T-helper 1 cell treated with Interleukin-12 subunit alpha and Interleukin-12 subunit beta and Interleukin-4 antibody, amounts not matched to agents 30 μg/mL and 1 μg/mL, for 36 hours (primary cell): ENCODE measurements at regions not wholly inside any gene's neighbourhood (a gene's known extent, or its start where the extent isn't known, plus 50 kb on each side); places are given as distances from the start of the nearest gene placed in this dataset.

ENCODE experiments used
- H3K27ac Mint-ChIP-seq: one replicate; pipeline ENCODE4 v1.8.0; 2021; ENCODE audit warnings: mild to moderate bottlenecking, mixed read lengths
- H3K27me3 Mint-ChIP-seq: one replicate; pipeline ENCODE4 v1.8.0; 2021; ENCODE audit warnings: low read depth, mixed read lengths
- H3K36me3 Mint-ChIP-seq: one replicate; pipeline ENCODE4 v1.8.0; 2021; ENCODE audit warnings: low read depth, mixed read lengths
- H3K4me1 Mint-ChIP-seq: one replicate; pipeline ENCODE4 v1.8.0; 2021; ENCODE audit warnings: low read depth, mixed read lengths
- H3K4me3 Mint-ChIP-seq: one replicate; pipeline ENCODE4 v1.8.0; 2021; ENCODE audit warnings: mild to moderate bottlenecking, moderate library complexity, mixed read lengths
- H3K9me3 Mint-ChIP-seq: one replicate; pipeline ENCODE4 v1.8.0; 2021; ENCODE audit warnings: mixed read lengths

DNA sequence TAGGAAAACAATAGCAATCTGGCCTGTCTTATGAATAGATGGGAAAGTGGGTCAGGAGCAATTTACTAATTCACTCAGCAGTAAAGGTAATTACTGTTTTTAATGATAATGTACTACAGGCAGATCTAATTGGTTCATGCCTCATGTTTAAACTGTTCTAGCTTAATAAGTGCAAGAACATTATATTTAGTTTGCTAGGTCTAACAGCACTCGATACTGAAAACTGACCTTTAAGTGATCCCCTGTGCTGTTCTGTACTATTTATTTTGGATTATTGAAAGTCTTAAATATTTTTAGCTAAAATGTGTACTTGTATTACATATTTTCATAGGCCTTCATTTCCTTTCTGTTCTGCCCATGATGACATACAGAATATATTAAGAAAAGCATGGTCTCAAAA is 998.0 kb upstream of the GJE1 start:
- no peaks in the 10 kb centered on the region for H3K9me3 Mint-ChIP-seq
- no peak overlapping the region for H3K4me3 Mint-ChIP-seq
- H3K27me3 Mint-ChIP-seq: no peaks in the 10 kb centered on the region
- no peak overlapping the region for H3K27ac Mint-ChIP-seq
- H3K36me3 Mint-ChIP-seq: no peaks in the 10 kb centered on the region
- no peaks in the 10 kb centered on the region for H3K4me1 Mint-ChIP-seq

DNA sequence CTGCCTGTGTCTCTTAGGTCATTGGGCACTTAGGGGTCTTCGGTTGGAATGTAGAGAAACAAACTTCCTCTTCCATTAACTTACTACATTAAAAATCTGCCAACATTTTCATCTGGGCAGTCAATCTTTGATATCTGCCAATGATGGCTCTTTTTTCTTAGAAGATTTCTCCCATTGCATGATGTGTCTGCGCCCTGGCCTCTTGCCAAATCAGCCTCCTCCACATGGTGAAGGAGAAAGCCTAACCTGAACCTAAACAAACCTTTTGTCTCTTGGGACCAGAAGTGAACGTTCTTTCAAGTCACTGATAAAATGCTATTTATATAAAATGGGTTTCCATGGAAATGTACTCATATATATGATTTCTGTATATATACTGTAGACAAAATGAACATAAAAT is 998.9 kb upstream of the GJE1 start:
- no peak overlapping the region for H3K4me3 Mint-ChIP-seq
- no peaks in the 10 kb centered on the region for H3K4me1 Mint-ChIP-seq
- no peaks in the 10 kb centered on the region for H3K9me3 Mint-ChIP-seq
- no peaks in the 10 kb centered on the region for H3K27me3 Mint-ChIP-seq
- H3K27ac Mint-ChIP-seq: no peak overlapping the region
- H3K36me3 Mint-ChIP-seq: no peaks in the 10 kb centered on the region

DNA sequence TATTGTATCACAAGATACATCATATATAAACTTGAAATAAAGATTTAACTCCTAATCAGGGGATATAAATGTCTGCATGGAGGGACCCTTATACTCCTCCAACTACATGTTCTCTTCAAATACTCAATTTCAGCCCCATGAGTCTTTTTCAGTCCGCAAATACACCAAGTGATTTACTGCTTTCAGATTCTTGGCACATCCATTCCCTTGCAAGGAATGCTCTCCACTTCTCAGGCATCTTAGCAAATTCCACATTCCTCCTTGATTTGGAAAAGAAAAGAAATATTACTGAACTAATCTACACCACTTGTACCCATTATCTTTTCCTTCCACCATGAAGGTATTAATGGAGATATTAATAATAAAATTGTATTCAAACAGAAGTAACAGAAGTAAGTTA is 999.4 kb upstream of the GJE1 start:
- Mint-ChIP-seq H3K4me1 (no peaks in the 10 kb centered on the region), H3K4me3 (no peak overlapping the region), H3K36me3 (no peaks in the 10 kb centered on the region), H3K27me3 (no peaks in the 10 kb centered on the region), H3K9me3 (no peaks in the 10 kb centered on the region), H3K27ac (no peak overlapping the region)

DNA sequence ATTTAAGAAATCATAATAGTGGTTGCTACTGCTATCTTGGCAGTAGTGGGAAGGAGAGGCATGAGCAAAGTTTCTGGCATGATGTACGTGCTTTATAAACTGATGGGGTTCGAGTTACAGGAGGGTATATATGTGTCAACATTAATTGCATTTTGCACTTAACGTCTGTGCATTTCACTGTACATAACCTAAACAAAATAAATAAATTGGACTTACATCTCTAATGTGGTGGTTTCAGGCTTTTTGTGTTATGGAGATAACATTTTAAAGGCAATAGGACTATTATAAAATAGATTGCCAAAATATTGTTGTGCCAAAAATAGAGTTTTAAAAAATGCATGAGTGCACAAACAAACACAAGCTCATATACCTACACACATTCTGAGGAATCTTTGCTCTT is 1001.1 kb upstream of the GJE1 start:
- Mint-ChIP-seq H3K9me3 (no peaks in the 10 kb centered on the region), H3K4me3 (no peak overlapping the region), H3K27ac (no peak overlapping the region), H3K4me1 (no peaks in the 10 kb centered on the region), H3K36me3 (no peaks in the 10 kb centered on the region), H3K27me3 (no peaks in the 10 kb centered on the region)

DNA sequence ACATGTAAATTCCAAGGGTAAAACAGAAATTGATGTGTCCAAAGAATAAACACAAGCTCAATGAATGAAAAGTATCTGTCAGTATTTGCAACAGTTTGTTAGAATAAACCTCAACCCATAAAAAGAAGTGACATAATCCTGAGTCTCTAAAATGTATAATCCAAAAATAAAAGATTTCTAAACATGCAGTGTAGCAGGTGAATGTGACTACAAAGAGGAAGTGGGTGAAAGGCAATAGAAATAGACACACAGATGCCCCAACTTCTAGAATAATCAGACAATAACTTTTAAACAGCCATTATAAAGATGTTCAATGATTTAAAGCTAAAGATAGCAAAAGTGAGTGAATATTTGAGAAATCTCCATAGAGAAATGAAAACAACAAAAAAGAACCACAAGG is 1009.2 kb upstream of the GJE1 start:
- H3K36me3 Mint-ChIP-seq: no peaks in the 10 kb centered on the region
- no peaks in the 10 kb centered on the region for H3K9me3 Mint-ChIP-seq
- H3K27ac Mint-ChIP-seq: no peak overlapping the region
- no peak overlapping the region for H3K4me3 Mint-ChIP-seq
- no peaks in the 10 kb centered on the region for H3K4me1 Mint-ChIP-seq
- H3K27me3 Mint-ChIP-seq: no peaks in the 10 kb centered on the region

DNA sequence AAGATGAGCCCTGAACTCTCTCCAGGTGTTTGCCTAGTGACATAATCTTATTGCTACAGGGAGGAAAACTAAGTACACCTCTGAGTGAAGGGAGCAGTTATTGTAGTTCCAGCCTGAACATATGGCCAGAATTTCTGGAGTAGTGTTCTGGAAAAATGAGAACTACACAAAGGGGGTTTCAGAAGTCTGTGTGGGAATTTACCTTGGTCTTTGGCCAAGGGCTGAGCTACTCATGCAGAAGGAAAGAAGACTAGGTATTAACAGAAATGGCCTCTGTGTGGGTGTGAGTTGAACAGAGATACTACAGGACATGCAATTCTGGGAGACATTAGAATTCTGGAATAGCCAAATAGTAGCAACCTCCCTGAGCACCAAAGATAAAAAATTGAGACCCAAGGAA is 1009.7 kb upstream of the GJE1 start:
- Mint-ChIP-seq H3K4me1 (no peaks in the 10 kb centered on the region), H3K4me3 (no peak overlapping the region), H3K9me3 (no peaks in the 10 kb centered on the region), H3K27me3 (no peaks in the 10 kb centered on the region), H3K27ac (no peak overlapping the region), H3K36me3 (no peaks in the 10 kb centered on the region)

DNA sequence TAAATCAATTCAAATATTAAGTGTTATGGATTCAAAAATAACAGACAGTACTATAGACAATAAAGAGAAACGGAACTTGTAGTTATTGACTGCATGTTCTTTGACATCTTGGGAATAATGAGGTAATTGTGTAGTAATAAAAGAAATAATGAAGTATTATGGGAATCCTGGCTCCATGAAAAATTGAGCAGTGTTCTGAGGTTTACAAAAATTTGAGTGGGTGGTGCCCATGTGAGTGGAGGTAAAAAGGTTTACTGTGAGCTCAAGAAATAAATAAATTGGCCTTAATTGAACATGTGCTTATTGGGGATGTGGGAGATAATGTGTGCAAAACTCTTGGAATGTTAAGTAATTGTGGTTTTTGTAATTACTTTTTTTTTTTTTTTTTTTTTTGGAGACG is 1013.7 kb upstream of the GJE1 start:
- H3K4me3 Mint-ChIP-seq: no peak overlapping the region
- H3K27me3 Mint-ChIP-seq: no peaks in the 10 kb centered on the region
- no peaks in the 10 kb centered on the region for H3K9me3 Mint-ChIP-seq
- H3K4me1 Mint-ChIP-seq: no peaks in the 10 kb centered on the region
- no peak overlapping the region for H3K27ac Mint-ChIP-seq
- no peaks in the 10 kb centered on the region for H3K36me3 Mint-ChIP-seq

DNA sequence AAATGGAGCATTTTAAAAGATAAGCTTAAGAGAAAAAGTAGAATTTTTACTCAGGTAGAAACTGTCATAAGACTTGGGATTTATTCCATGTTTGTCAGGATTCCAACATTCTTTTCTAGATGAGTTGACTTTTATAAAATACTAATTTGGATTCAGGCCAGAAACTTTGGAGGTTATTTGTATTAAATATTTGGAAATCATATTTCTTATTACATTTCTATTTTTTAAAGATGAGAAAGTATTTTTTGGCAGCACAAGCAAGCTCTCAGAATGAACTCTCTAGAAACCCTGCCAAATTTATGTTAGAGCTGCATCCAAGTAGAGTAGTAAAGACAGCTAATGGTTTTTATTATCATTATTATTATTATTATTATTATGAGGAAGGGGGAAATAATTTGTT is 1014.9 kb upstream of the GJE1 start:
- no peak overlapping the region for H3K4me3 Mint-ChIP-seq
- no peaks in the 10 kb centered on the region for H3K27me3 Mint-ChIP-seq
- H3K27ac Mint-ChIP-seq: no peak overlapping the region
- H3K9me3 Mint-ChIP-seq: no peaks in the 10 kb centered on the region
- H3K36me3 Mint-ChIP-seq: no peaks in the 10 kb centered on the region
- H3K4me1 Mint-ChIP-seq: no peaks in the 10 kb centered on the region

DNA sequence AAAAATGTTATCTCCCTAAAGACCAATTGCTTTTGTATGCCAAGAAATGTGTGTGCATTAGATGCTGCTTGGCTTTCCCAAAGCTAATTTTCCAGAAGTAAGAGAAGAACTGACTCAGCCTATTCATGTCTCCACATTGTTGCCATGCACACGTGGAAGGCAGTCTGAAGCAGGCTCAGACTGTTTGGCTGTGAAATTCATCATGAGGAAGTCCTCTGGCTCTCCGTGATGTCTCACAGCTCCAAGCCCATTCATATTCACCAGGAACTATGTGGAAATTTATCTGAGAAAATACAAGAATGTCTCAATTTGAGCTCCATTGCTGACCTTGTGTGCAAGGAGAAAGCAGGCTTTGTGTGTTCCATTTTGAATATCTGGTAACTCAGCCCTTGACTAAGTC is 1022.2 kb upstream of the GJE1 start:
- Mint-ChIP-seq H3K4me3 (no peak overlapping the region), H3K9me3 (no peaks in the 10 kb centered on the region), H3K27ac (no peak overlapping the region), H3K36me3 (no peaks in the 10 kb centered on the region), H3K27me3 (no peaks in the 10 kb centered on the region), H3K4me1 (no peaks in the 10 kb centered on the region)

DNA sequence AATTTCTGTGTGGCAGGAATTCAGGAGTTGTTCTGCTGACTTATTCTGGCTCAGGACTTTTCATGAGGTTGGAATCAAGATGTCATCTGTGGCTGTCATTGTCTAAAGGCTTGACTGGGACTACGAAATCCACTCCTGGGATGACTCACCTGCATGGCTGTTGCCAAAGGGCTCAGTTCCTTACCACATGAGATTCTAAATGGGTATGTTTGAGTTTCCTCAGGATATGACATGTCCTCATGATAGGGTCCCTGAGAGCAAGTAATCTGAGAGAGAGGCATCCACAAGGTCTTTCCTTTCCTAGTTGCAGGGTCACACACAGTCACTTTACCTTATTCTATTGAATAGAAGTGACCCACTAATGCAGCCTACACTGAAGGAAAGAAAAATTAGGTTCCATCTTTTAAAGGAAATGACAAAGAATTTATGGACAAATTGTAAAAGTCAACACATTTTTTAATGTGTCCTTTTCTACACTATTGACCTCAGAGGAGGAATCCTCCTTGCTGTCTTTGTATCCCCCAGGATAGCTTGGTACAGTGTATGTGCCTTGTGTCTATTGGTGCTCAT is 1025.0 kb upstream of the GJE1 start:
- H3K27me3 Mint-ChIP-seq: no peaks in the 10 kb centered on the region
- H3K9me3 Mint-ChIP-seq: no peaks in the 10 kb centered on the region
- no peaks in the 10 kb centered on the region for H3K4me1 Mint-ChIP-seq
- no peak overlapping the region for H3K4me3 Mint-ChIP-seq
- no peaks in the 10 kb centered on the region for H3K36me3 Mint-ChIP-seq
- H3K27ac Mint-ChIP-seq: no peak overlapping the region

DNA sequence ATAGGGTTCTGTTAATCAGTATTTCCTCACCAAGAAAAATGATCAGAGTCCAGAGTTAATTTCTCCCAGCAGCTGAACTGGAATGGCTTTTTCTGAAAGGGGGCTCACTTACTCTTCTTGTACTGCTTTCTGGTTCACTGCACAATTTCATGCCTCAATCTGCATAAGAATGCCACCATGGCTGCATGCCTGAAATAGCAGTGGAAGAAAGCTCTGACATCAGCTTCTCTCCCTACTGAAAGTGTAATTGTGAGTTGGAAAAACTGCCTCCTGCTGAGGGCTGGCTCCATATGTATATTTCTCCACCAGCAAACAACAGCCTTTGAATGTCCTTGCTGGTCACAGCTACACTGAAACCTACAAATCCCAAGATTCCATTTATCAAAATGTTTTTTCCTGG is 1027.2 kb upstream of the GJE1 start:
- Mint-ChIP-seq H3K9me3 (no peaks in the 10 kb centered on the region), H3K4me3 (no peak overlapping the region), H3K36me3 (no peaks in the 10 kb centered on the region), H3K27me3 (no peaks in the 10 kb centered on the region), H3K27ac (no peak overlapping the region), H3K4me1 (no peaks in the 10 kb centered on the region)

DNA sequence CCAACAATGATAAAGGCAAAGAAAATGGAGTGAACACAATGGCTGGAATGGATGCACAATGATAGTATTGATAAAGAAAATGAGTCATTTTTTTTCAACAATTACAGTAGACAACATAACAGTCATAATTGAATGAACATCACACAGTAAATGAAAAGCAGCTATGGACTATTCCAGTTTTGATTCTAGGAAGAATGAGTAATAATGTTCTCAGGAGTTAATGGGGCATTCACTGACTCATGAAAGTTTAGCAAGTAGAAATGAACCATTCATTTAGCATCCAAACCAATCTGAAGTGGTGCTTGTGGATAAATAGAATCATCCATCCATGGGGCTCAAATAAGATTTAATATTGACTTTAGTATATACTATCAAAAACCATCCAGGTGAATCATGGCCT is 1029.5 kb upstream of the GJE1 start:
- Mint-ChIP-seq H3K4me1 (no peaks in the 10 kb centered on the region), H3K4me3 (no peak overlapping the region), H3K9me3 (no peaks in the 10 kb centered on the region), H3K36me3 (no peaks in the 10 kb centered on the region), H3K27ac (no peak overlapping the region), H3K27me3 (no peaks in the 10 kb centered on the region)

DNA sequence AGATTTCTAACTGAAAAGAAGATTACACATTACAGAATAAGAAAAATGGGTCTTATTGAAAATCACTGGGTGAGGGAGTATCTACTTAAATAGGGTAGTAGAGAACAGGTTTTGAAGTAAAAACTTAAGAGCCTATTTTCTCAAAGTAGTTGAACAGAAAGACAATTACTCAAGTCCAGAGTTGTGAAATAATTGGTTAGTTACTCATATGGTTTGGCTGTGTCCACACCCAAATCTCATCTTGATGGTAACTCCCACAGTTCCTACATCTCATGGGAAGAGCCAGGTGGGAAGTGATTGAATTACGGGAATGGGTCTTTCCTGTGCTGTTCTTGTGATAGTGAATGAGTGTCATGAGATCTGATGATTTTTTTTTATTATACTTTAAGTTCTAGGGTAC is 1035.3 kb upstream of the GJE1 start:
- H3K4me3 Mint-ChIP-seq: no peak overlapping the region

DNA sequence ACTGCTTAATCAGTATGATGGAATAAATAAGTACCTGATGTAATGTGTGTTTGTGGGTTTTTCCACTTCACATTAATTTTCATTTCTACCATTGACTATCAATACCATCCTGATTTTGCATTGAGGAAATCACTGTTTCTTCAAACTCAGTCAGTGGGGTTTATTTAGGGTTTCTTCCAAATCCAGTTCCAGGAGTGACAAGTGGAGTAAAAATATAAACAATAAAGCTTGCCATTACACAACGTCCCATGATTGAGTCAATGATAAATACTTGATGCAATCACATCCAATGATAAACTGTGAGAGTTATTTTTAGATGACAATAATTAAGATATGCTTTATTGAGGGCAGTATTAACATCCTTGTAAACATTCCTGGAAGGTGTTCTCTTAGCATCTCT is 1037.4 kb upstream of the GJE1 start:
- no peaks in the 10 kb centered on the region for H3K4me1 Mint-ChIP-seq
- H3K9me3 Mint-ChIP-seq: peaks cover 5% of the 10 kb centered on the region
- H3K4me3 Mint-ChIP-seq: no peak overlapping the region
- no peaks in the 10 kb centered on the region for H3K27me3 Mint-ChIP-seq
- H3K27ac Mint-ChIP-seq: no peak overlapping the region
- H3K36me3 Mint-ChIP-seq: no peaks in the 10 kb centered on the region

More for the DNA sequence above, 1035.3 kb upstream of the GJE1 start:
- no peaks in the 10 kb centered on the region for H3K27me3 Mint-ChIP-seq
- H3K27ac Mint-ChIP-seq: no peak overlapping the region
- H3K36me3 Mint-ChIP-seq: no peaks in the 10 kb centered on the region
- peaks cover 5% of the 10 kb centered on the region for H3K9me3 Mint-ChIP-seq
- no peaks in the 10 kb centered on the region for H3K4me1 Mint-ChIP-seq

DNA sequence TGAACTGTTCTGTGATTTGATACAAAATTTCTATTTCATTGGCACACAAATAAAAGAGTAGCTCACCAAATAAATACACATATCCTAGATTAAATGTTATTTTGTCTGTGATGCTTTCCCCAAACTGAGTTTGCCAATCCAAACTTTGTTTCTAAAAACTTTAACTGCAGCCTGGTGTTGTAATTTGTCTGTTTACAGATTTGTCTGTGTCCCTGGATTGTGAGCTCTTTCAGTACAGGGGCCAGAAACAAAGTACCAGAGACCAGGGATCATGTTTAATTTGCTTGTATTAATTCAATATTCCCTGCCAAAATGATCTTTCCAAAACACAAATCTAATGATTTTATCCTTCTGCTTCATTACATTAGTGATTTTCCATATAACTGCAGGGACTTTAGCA is 1044.6 kb upstream of the GJE1 start:
- Mint-ChIP-seq H3K27ac (no peak overlapping the region), H3K4me3 (no peak overlapping the region), H3K4me1 (no peaks in the 10 kb centered on the region), H3K36me3 (no peaks in the 10 kb centered on the region), H3K9me3 (no peaks in the 10 kb centered on the region), H3K27me3 (no peaks in the 10 kb centered on the region)
